GM18873 (cell line): ENCODE measurements at regions not wholly inside any gene's neighbourhood (a gene's known extent, or its start where the extent isn't known, plus 50 kb on each side); places are given as distances from the start of the nearest gene placed in this dataset.

Experiments
- ATAC-seq: cut with Tn5 transposase; IDR thresholded peaks from one replicate; pipeline ENCODE4 v1.9.1; 2021; ENCODE audit warnings: mild to moderate bottlenecking, moderate library complexity, moderate number of reproducible peaks; ENCODE audit not compliant: unreplicated experiment, low FRiP score

GRCh38 chr4:108345862-108346817 lies 177.4 kb upstream of the LEF1 start:
- ATAC-seq, result no peak

- no peak for ATAC-seq
Measured at GRCh38 chr4:108342325-108342970, 173.7 kb upstream of the LEF1 start.

- ATAC-seq, result no peak
Measured at GRCh38 chr4:108337923-108338322, 169.2 kb upstream of the LEF1 start.

- ATAC-seq, result no peak
Measured at GRCh38 chr4:108336076-108336475, 167.3 kb upstream of the LEF1 start.

- no peak for ATAC-seq
Measured at GRCh38 chr4:108335081-108335480, 166.3 kb upstream of the LEF1 start.

- ATAC-seq, result no peak
Measured at GRCh38 chr4:108334031-108334430, 165.3 kb upstream of the LEF1 start.

- ATAC-seq, result no peak
Measured at GRCh38 chr4:108333353-108333942, 164.7 kb upstream of the LEF1 start.

- no peak for ATAC-seq
Measured at GRCh38 chr4:108331905-108332632, 163.3 kb upstream of the LEF1 start.

GRCh38 chr4:108328383-108328732 lies 159.6 kb upstream of the LEF1 start:
- no peak for ATAC-seq

GRCh38 chr4:108327642-108328382 lies 159.1 kb upstream of the LEF1 start:
- ATAC-seq, result no peak

- ATAC-seq, result no peak
Measured at GRCh38 chr4:108325561-108325960, 156.8 kb upstream of the LEF1 start.

- ATAC-seq, result no peak
Measured at GRCh38 chr4:108324450-108324849, 155.7 kb upstream of the LEF1 start.

GRCh38 chr4:108322497-108322896 lies 153.8 kb upstream of the LEF1 start:
- ATAC-seq, result no peak

GRCh38 chr4:108320061-108320460 lies 151.3 kb upstream of the LEF1 start:
- no peak for ATAC-seq

GRCh38 chr4:108317377-108317776 lies 148.6 kb upstream of the LEF1 start:
- ATAC-seq, result no peak

GRCh38 chr4:108315694-108316093 lies 147.0 kb upstream of the LEF1 start:
- ATAC-seq, result no peak

- ATAC-seq, result no peak
Measured at GRCh38 chr4:108314900-108315589, 146.3 kb upstream of the LEF1 start.

- no peak for ATAC-seq
Measured at GRCh38 chr4:108313546-108314339, 145.0 kb upstream of the LEF1 start.

- ATAC-seq, result no peak
Measured at GRCh38 chr4:108311313-108311712, 142.6 kb upstream of the LEF1 start.
